UCSD-AML1 (cell line): ENCODE measurements at regions not wholly inside any gene's neighbourhood (a gene's known extent, or its start where the extent isn't known, plus 50 kb on each side); places are given as distances from the start of the nearest gene placed in this dataset.

Experiments used
- DNase-seq: peaks from one replicate; lab custom pipeline; 2025; ENCODE audit not compliant: unreplicated experiment; lab: John Stamatoyannopoulos, UW

DNA sequence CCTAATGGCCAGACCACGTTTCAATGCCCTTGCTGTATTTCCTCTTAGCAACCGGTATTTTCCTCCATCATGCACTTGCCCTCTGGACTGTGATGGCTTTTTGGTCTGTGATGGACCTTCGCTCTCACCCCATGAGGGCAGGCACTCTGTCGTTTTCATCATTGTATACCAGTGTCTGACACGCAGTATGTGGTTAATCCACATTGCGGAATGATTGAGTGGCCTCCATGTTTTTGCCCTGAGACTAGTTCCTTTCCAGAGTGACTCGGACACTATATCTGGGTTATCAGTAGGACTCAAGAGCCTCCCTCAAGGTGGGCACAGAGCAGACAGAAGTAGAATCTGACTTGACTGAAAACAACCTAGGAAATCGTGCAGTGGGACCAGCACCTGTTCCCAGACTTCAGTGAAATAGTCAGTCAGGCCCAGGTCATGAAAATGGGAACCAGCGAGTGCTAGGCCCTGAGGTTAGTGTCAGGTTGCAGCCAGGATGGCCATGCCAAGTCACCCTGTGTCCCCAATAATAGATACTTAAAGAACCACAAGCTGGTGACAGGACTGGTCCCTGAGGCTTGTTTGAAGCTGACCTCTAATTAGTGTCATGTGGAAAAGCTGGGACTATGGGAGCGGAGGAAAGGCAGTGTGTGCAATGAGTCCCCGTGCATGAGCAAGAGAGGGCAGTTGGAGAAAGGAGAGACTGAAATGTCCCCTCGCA, 464.7 kb downstream of the INSC start:
- no peak for DNase-seq

DNA sequence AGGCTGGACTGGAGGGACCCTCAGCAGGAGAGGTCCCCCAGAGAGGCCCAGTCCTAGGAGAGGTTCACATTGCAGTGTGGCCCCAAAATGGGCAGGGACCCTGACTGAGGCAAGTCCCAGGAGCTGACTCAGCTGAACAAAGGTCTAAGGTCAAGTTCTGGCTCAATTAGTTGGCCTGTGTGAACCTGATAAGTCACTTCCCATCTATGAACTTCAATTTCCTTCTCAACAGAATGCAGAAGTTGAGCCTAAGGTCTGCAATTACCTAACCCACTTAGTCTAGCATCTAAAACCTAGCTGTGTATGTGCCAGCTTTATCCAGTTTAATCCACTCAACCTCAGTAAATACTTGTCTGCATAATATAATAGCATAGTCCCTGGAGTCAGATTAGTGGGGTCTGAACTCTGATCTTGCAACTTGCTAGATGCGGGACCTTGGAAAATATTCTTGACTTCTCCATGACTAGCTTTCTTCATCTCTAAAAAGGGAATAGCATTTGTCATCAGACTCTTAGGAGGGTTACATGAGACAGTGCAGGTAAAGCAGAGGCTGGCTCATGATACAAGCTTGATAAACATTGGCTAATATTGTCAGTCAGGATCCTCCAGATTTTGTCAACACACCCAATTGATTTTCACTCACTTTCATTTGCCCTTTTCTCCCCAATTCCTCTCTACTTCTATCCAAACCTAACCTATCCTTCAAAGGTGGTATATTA, 465.5 kb downstream of the INSC start:
- no peak for DNase-seq

DNA sequence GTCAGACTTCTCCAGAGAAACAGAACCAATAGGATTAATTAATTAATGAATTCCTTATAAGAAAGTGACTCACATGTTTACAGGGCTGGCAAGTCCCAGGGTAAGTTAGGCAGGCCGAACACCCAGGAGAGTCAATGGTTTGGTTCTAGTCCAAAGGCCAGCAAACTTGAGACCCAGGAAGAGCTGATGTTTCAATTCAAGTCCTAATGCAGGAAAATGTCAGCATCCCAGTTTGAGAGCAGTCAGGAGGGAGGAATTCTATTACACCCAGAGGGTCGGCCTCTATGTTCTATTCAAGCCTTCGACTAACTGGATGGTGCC, 466.0 kb downstream of the INSC start:
- DNase-seq: no peak

DNA sequence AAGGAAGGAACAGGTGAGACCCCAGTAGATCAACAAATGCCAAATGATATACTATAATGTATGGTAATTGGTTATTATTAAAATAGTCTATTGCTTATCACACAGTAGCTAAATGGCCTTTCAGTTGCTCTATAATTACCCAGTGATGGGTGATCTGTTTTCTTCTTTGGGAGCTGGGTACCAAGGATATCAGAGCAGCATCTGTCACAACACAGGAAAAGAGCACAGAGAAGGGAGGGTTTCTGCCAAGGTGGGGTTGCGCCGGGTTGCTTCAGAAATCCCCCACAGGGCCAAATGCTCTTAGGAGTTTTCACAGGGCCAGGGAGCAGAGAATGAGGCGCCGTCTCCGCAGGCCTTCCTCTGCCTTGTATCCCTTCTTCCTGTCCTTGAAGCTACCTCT, 469.4 kb downstream of the INSC start:
- DNase-seq: no peak

DNA sequence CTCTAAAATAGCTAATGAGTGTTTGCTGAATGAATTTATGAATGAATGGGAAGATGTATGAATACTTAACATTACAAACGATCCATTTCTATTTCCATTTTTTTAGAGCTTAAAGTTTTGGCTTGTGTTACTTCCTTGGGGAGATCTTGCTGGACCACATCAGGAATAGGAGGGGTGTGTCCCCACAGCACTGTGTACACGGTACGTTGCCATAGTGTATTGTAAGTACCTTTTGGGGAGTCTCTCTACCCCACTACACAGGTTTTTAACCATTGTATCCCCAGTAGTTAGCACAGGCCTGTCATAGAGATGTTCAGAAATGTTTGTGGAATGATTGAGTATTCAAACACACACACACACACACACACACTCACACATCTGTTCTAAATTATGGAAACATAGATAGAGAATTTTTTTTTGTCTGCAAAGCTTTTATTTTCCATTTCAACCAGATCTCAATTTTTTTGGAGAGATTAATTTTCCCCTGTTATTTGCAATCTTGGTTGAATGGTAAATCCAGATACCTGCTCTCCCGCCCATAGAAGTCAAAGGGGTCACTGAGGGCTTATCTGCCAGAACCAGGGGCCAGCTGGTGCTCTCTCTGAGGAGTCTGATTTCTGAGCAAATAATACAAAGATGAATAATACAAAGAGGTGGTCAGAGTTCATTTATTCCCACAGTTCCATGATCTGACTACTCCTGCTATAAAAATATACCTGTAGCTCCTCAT, 471.0 kb downstream of the INSC start:
- DNase-seq: no peak

DNA sequence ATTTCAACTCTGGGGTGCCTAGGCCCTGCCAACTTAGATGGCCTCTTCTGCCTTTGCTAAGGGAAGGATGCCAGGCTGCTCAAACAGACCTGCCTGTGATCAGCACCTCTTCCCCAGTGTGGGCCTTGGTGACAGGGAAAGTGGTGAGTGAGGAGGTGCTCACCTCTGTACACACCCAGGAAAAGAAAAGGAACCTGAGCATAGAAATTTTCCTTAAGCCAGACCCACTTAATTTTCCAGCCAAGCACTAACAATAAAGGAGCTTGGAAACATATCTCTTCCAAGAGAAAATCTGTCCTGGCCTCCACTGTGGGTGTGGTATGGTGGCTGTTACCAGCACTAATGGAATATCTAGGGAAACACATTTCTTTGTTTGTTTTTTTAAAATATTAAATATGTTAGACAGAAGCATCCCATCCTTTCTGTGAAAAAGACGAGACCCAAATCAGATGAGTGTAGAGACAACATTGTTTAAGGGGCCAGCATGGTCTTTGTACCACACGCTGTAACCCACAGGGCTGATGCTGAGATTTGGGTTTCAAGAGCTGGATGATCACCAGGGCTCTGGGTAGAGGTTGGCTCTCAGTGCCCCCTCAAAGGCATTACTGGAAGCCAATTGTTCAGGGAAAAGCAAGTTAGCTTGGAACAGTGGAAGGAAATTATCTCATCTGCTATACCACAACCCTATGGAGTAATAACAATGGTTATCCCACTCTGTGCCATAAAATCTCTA, 472.2 kb downstream of the INSC start:
- no peak for DNase-seq

DNA sequence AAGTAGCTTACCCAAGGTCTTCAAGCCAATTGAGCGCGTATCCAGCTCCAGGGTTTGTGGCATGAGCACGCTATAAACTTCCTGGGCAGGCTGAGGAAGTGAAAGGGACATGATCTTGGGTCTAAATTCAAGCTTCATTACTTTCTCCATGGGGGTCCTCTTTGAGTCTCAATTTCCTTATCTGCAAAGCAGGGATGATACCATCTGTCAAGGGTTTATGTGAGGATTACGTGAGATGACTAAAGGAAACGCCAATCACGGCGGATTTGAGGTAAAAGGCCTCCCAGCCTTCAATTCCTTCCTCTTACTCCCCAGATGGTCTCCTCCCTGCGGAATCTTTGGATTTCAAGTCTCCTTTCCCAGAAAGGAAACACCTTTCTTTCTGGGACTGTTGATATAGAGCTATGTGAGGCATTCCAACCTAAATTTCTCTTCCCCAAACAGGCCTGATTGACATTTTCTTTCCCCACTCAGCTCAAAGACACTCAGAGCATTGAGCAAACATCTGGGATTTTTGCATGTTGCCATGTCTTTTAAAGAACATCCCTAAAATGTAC, 474.4 kb downstream of the INSC start:
- no peak for DNase-seq

DNA sequence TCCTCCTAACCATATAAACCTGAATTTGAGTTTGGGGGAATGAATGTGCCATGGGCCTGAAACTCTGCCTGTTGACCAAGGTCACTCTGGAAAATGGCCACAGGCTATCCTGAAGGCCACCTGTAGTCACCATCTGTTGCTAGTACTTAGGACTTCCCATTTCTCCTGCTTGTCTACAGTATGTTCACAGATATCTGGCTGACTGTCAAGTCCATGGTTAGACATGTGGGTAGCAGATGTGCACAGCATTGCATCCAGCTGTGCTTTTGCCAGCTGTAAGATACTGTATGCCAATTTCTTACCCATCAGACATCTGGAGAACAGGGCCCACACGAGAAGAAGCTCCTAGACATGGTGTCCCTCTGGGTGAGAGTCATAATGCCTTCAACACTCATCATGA, 475.4 kb downstream of the INSC start:
- no peak for DNase-seq

DNA sequence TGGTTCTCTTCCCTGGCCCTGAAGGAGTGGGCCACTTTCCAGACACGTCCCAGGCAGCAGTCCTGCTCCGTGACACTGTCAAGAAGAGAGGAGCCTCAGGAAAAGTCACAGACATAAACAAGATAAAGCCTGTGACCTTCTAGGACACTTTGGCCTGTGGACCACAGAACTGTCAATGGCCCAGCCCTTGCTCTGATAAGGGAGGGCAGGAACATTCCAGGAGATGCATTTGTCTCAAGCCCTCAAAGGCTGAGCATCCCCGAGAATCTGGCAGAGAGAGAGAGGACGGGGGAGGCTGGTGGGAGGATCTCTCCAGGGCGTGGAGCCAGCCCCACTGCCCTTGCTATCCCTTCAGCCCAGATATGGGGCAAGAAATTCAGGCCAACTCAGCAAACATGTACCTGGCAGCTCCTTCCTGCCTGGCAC, 476.4 kb downstream of the INSC start:
- DNase-seq: no peak

DNA sequence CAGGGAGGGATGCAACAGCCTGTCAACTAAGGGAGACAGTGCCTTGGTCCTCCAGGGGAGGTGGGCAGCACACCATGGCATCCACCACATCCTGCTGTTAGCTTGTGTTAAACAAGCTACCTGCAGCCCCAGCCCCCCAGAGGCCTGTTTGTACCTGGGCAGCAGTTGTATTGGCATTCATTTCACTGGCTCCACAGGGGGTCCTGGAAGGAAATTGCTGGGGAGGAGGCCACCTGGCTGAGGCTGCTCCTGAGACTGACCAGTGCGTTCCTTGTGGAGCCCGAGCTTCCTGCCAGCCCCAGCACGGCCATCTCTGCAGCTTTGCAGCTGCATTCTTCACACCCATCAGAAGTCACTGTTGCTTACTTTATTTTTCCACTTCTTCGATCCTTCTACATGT, 479.9 kb downstream of the INSC start:
- no peak for DNase-seq

DNA sequence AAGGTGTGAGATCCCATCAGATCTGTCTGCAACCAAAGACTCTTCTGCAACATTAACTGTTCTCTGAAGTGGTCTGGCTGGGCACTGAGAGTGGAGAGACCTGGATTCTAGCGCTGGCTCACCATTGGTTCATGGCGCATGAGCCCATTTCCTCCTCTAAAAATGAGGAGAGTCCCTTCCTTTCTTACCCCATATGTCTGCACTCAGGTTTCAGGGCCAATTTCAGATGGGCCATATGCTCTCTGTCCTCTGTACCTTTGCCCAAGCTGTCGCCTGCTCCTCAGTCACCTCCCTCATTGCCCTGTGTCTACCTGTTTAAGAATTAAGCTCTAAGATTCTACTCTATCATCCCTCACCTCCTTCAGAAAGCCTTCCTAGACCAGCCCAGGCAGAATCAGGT, 484.7 kb downstream of the INSC start:
- DNase-seq: no peak

DNA sequence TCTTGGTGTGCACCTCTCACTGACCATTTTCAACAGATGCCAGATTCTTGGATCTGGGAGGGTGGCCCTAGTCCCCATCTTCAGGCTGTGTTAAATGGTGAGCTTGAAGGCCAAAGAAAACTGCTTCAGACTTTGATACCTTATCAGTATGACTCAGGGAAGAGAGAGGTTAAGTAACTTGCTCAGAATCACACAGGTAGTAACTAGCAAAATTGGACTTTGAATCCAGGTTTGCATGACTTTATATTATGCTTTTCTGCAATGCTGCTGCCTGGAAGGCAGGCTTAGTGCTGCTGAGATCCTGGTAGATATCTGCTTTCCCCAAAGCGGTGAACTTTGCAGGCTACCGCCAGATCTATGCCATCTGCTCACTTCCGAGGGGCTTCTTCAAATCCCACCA, 487.3 kb downstream of the INSC start:
- no peak for DNase-seq

DNA sequence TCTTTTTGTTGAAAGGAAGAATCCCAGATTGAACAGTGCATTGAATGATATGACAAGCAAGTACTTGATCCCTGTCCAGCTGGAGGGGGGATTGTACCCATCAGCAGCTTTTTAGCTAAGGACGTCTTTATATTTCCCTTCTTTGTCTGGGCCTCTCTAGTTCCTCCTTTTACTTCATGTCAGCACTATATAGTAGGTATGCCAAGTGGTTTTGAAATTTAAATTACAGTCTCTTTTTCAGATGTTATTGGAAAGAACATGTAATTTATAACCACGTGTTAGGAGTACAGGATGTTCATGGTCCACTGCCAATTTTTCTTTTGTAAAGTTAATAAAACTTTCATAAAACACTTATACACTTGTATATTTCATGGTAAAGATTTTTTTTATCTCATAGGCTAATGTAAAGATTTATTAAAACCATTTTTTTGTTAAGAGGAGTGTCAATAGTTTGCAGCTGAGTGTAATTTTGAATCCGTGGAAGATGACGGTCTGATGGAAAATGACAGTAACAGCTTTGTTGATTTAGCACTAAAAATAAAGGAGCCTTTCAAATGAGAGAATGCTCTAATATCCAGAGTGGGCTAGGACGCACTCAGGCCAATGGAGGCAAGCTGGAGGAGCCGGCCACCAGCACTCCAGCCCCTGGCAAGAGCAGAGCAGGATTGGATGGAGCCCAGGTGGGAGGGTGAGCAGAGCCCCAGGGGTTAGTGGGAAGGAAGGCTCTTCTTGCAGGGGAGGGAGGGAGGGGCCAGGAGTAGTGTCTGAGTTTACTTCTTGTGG, 488.3 kb downstream of the INSC start:
- no peak for DNase-seq

DNA sequence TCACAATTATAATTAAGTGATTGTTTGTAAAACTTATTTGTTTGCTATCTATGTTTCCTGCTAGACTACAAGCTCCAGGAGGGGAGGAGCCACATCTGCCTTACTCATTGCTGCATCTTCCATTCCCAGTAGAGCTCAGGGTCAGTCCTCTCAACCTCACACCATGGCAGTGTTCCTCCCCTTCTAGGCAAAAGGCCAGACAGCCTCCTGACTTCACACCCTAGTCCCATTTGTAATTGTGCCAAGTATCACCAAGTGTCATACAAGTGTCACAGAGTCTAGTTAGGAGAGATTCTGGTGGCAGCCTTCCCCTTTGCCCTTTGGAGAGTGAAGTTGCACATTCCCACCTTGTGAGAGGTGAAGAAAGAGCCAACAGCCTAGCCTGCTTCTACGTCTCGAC, 490.4 kb downstream of the INSC start:
- DNase-seq: no peak

DNA sequence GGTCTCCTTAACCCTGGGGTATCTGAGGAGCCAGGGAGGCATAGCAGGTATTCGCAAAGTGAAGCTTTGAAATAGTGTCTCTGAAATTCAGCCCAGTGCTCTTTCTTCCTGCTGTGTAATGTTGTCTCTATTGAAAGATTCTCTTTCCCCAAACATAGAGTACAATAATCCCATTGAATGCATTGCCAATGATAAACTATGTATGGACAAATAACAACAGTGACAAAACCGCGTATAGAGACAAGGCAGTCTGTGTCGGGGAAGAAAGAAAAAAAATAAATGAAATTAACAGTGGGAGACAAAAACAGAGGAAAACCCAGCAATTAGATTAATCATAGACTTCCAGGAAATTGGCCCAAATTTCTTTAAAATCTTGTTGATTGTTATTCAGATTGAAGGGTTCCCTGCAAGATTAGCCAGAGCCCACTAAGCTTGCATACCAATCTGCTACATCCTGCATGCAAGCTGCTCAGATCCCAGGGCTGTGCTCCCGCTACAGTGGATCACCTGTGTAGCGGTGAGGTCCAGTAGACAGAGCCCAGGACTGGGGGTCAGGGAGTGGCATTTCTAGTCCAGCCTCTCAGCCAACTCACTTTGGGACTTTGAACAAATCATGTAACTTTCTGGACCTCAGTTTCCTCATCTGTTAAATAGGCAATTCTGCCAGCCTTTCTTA, 492.8 kb downstream of the INSC start:
- no peak for DNase-seq

DNA sequence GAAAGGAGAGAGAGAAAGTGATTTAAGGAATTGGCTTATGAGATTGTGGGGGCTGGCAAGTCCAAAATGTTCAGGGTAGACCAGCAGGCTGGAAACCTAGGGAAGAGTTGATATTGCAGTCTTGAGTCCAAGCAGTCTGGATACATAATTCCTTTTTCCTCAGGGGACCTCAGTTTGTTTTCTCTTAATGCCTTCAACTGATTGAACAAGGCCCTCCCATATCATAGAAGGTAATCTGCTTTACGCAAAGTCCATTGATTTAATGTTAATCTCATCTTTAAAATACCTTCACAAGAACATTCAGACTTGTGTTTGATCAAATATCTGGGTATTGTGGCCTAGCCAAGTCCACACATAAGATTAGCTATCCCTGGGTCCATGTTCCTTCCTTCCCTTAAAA, 494.7 kb downstream of the INSC start:
- DNase-seq: no peak

DNA sequence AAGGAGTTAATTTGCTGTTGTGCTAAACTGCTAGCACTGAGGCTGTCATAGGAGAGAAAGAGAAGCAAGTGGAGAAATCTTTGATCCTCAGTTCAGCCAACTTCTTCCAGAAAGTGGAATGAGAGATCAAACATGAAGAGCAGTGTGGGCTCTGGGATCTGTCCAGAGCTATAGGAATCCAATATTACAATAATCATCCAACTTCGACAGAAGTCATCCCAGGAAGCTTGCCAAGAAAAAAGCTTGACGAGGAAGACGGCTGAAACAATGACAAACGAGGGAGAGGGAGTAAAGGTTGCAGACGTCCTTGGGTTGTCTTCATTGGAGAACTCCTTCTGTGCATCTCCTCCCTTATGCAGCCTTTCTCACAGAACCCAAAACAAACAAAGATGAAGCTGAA, 496.2 kb downstream of the INSC start:
- DNase-seq: no peak

DNA sequence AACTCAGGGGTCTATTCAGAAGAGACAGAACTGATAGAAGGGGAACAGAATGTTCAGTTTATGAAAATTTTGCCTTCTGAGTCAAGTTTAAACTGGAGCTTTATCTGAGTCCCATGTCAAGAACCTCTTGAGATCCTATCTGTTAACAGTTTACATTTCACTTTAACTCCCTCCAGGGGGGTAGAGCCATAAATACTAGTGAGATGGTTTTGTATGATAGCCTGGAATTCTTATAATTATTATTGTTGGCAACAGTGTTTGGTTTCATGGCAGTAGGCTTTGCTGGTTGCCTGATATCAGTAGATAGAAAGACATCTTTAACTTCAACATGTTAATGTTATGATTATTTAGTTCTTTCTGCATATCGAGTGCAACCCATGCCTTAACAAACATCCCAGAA, 498.5 kb downstream of the INSC start:
- DNase-seq: no peak

DNA sequence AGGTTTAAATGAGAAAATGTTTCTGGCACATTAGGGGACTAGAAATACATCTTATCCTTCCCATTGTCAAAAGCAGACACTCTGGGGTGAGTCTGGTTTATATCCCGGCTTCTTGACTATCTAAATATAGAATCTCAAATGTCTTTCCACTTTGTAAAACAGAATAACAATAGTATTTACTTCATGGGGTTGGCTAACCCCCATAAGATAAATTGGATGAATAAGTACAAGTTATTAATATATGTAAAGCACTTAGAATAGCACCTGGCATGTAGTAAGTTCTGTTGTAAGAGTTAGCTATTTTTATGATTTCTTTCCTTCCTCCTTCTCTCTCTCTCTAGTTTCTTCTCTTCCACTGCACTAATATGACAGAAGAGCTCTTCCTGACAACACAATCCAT, 499.1 kb downstream of the INSC start:
- DNase-seq: no peak
